ENCODE measurements at regions not wholly inside any gene's neighbourhood (a gene's known extent, or its start where the extent isn't known, plus 50 kb on each side); places are given as distances from the start of the nearest gene placed in this dataset.

DNA sequence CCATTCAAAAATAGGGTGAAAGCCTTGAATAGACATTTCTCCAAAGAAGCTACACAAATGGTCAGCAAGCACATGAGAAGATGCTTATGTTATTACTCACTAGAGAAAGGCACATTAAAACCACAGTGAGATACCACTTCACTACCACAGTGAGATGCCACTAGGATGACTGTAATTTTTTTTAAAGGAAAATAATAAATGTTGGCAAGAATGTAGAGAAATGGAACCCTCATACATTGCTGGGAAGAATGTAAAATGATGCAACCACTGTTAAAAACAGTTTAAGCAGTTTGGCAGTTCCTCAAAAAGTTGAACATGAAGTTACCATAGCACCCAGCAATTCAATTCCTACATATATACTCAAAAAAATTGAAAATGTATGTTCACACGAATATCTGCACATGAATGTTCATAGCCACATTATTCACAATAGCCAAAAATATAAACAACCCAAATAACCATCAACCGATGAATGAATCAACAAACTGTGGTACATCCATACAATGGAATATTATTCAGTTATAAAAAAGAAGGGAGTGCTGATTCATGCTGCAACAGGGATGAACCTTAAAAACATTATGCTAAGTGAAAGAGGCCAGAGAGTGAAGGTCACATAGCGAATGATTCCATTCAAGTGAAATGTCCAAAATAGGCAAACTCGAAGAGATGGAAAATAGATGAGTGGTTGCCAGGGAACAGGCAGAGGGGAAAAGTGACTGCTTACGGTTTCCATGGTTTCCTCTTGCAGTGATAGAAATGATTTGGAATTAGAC is 156.2 kb upstream of the NDUFV2 start:
- CTCF ChIA-PET (ENCODE audit: low intra/inter-chr PET ratio): no interaction called here

More for the DNA sequence above, 156.2 kb upstream of the NDUFV2 start:
- Histone ChIP-seq H3K4me1 (replicated peaks in 1 of 2; ENCODE audit: control insufficient read depth in 2 of 2, insufficient read depth in 2 of 2, low read length in 2 of 2) (peaks cover 25 to 50% of the 10 kb centered on the region in 2 experiments), H3K4me2 (ENCODE audit: insufficient read depth, low read length) (no peak overlapping the region), H3K79me2 (ENCODE audit: control insufficient read depth, insufficient read depth, low read length) (no peaks in the 10 kb centered on the region), H3K36me3 (ENCODE audit: control insufficient read depth, insufficient read depth, low read length) (no peaks in the 10 kb centered on the region), H3K27me3 (ENCODE audit: control insufficient read depth in 2 of 2, insufficient read depth in 2 of 2, low read length in 2 of 2) (no peaks in the 10 kb centered on the region), H3K27ac (ENCODE audit: extremely low read depth, low read depth, low read length) (no peak overlapping the region), H3K9me3 (replicated peaks; ENCODE audit: control insufficient read depth, insufficient read depth, low read depth, low read length) (peaks cover 7% of the 10 kb centered on the region; the same call in 1 of the 2 replicates), H2AFZ (ENCODE audit: low read depth, low read length) (no peak overlapping the region), H3K4me3 (no peak overlapping the region), H3K9me1 (ENCODE audit: control insufficient read depth, insufficient read depth, low read length) (no peaks in the 10 kb centered on the region), H3K9ac (ENCODE audit: insufficient read depth in 1 of 2, low read depth in 2 of 2, low read length in 2 of 2) (no peak overlapping the region), H4K20me1 (replicated peaks; ENCODE audit: control insufficient read depth, insufficient read depth, low read length) (no peaks in the 10 kb centered on the region)
- TF ChIP-seq SLC30A9 (CRISPR knock-in tag; IDR thresholded peaks at IDR 0.05) (no peak), RBM25 (IDR thresholded peaks at IDR 0.05; ENCODE audit: low read depth, low read length, severe bottlenecking) (peak; percentile 64), ZNF282 (CRISPR knock-in tag; IDR thresholded peaks at IDR 0.05) (no peak), BCOR (IDR thresholded peaks at IDR 0.05) (peak; percentile 33; the same call in 1 of the 2 replicates), ZNF146 (CRISPR knock-in tag; IDR thresholded peaks at IDR 0.05; ENCODE audit: unreplicated experiment) (peak; percentile 69), OTX1 (CRISPR knock-in tag; IDR thresholded peaks at IDR 0.05) (no peak), TRIM24 (IDR thresholded peaks at IDR 0.05) (peak in 1 of 2 experiments; percentile 59; a peak in 2 of 4 replicates), KDM1A (IDR thresholded peaks at IDR 0.05) (0 out of 4 replicates have a peak, but pooled peaks of 1 of the 2 experiments have one; percentile 22), NUFIP1 (IDR thresholded peaks at IDR 0.05; ENCODE audit: partially characterized antibody) (no peak), RFX1 (IDR thresholded peaks at IDR 0.05) (peak; percentile 49; the same call in 1 of the 2 replicates)
- TF ChIP-seq, protein P1, sequence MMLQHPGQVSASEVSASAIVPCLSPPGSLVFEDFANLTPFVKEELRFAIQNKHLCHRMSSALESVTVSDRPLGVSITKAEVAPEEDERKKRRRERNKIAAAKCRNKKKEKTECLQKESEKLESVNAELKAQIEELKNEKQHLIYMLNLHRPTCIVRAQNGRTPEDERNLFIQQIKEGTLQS (IDR thresholded peaks at IDR 0.05): peak; percentile 22; the same call in 1 of the 2 replicates
- TF ChIP-seq, protein P1 (CRISPR knock-in tag; conservative IDR thresholded peaks at IDR 0.05): no peak
- POLR2A ChIA-PET: interaction anchor here (0.6 kb wide), 1 partner anchor 117 kb away, joined by 3 read pairs; no protein-coding TSS in a partner anchor
- intact Hi-C loops (cut with micrococcal nuclease): no loop called here
- ATAC-seq: no peak
- FAIRE-seq: no peak
- DNase-seq (ENCODE audit: extremely low read depth in 1 of 4, low spot score in 3 of 4): no peak
- in situ Hi-C loops (cut with MboI): no loop called here
- BruUV-seq (replicated peaks): no TSS peak
- WGBS (ENCODE audit: insufficient coverage, low coverage, missing lambda C conversion rate): 66% methylated on average over 5 of the region's 5 CpGs

Data from K562 (cell line).